ENCODE measurements at regions not wholly inside any gene's neighbourhood (a gene's known extent, or its start where the extent isn't known, plus 50 kb on each side); places are given as distances from the start of the nearest gene placed in this dataset.
"Not testable (repeated sequence)": the region's sequence is repeated elsewhere in the genome, so short reads cannot be mapped to it uniquely, and the experiment has no call there.

- DNase-seq (ENCODE audit: low read depth): not testable (repeated sequence)
Observed at GRCh38 chr5:148741766-148742165, 84.6 kb upstream of the ADRB2 start.

DNA sequence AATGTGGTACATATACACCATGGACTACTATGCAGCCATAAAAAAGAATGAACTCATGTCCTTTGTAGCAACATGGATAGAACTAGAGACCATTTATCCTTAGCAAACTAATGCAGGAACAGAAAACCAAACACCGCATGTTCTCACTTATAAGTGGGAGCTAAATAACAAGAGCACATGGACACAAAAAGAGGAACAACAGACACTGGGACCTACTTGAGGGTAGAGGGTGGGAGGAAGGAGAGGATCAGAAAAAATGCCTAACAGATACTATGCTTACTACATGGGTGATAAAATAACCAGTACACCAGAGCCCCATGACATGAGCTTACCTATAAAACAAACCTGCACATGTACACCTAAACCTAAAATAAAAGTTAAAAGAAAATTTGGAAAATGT, 82.0 kb upstream of the ADRB2 start:
- not testable (repeated sequence) for DNase-seq (ENCODE audit: low read depth)

- no peak for DNase-seq (ENCODE audit: low read depth)
Observed at GRCh38 chr5:148746826-148747535, 79.4 kb upstream of the ADRB2 start.

- DNase-seq (ENCODE audit: low read depth): no peak
Observed at GRCh38 chr5:148747536-148747906, 78.9 kb upstream of the ADRB2 start.

DNA sequence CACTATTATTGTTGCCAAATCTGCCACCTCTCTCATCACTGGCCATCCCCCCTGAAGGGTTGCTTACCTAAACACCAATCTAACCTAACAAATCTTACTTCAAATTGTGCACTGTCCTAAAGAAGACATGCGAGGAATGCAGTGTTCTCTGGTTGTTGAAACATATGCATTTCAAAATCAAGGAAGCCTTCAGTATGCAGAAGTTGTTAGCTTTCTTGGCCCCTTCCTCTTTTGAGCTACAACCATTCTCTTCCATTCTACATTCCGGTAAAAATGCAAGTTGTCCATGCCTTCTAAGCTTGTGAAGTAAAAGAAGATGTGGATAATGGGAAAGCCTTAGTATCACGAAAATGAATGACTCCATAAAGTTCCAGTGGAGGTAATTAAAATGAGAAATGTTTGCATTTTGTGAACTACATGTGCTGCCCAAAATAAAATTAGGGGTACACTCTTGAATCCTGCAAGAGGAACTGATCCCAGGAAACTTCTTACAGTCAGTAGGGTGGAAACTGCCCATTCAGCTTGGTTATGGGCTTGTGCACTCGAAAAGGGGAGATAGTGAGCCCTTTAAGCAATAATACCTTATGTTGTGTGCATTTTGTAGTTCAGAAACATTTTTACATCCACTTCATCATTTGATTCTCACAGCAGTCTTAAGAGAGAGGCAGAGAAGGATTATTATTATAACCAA, 77.6 kb upstream of the ADRB2 start:
- DNase-seq (ENCODE audit: low read depth): no peak

GRCh38 chr5:148750614-148751013, 75.8 kb upstream of the ADRB2 start:
- no peak for DNase-seq (ENCODE audit: low read depth)

- DNase-seq (ENCODE audit: low read depth): no peak
Observed at GRCh38 chr5:148751025-148751424, 75.4 kb upstream of the ADRB2 start.

GRCh38 chr5:148752375-148752774, 74.0 kb upstream of the ADRB2 start:
- DNase-seq (ENCODE audit: low read depth): not testable (repeated sequence)

DNA sequence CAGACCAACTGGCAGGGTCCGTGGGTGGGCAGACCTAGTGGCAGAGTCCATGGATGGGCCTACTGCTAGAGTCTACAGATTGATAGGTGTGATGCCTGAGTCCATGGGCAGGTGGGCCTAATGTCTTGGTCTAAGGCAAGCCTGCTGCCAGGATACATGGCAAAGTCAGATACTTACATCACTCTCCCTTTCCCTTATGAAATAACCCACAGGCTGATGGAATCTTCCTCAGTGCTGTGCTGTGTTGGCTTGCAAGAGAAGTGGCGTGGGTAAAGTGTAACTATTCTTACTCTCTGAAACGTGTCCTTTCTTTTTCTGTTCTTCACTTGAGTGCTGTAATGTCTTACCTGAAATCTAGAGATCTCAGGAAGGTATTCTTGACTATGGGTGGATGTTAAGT, 67.3 kb upstream of the ADRB2 start:
- no peak for DNase-seq (ENCODE audit: low read depth)

- no peak for DNase-seq (ENCODE audit: low read depth)
Observed at GRCh38 chr5:148760945-148761638, 65.3 kb upstream of the ADRB2 start.

- DNase-seq (ENCODE audit: low read depth): no peak
Observed at GRCh38 chr5:148763996-148764395, 62.4 kb upstream of the ADRB2 start.

DNA sequence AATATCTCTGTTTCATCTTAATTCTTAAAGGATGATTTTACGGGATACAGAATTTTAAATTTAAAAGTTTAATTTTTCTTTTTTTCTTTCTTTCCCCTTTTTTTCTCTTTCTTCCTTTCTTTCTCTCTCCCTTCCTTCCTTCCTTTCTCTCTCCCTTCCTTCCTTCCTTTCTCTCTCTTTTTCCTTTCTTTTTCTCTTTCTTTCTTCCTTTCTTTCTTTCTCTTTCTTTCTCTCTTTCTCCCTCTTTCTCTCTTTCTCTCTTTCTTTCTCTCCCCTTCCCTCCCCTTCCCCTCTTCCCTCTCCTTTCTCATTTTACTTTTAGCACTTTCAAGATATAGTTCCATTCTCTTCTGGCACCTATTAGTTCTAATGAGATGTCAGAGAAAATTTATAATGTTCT, 61.4 kb upstream of the ADRB2 start:
- DNase-seq (ENCODE audit: low read depth): no peak

GRCh38 chr5:148768806-148769415, 57.5 kb upstream of the ADRB2 start:
- DNase-seq (ENCODE audit: low read depth): no peak

DNA sequence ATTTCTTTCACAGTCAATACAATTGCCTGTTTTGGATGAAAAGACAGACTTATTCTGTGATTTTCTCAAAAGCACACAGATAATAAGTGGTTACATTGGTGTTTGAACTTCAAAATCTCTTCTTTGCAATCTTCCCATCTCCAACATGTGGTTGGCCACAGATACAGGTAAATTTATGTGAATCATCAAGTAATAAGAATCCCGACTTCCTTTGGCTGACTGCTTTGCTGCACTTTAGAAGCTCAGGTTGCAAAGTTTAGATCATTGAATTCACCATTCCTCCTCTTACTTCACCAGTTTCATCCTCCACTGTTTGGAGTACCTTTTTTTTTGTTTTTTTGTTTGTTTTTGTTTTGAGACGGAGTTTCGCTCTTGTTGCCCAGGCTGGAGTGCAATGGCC, 56.5 kb upstream of the ADRB2 start:
- no peak for DNase-seq (ENCODE audit: low read depth)

DNA sequence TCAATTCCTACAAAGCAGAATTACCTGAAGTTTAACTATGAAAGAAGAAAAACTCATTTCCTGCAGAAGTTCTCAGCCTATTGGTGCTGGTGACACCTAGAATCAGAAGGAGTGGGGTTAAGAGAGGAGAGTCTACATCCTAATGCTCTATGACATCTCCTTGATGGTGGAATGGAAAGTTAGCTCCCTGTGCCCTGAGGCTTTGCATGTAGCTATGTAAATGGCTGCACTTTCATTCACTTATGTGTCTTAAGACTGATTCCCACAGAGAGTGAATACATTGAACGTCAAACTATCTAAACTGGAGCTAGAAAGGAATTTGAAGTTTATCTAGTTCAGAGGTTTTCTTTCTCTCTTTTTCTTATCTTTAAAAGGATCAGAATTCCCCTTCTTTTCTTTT, 52.1 kb upstream of the ADRB2 start:
- DNase-seq (ENCODE audit: low read depth): no peak

DNA sequence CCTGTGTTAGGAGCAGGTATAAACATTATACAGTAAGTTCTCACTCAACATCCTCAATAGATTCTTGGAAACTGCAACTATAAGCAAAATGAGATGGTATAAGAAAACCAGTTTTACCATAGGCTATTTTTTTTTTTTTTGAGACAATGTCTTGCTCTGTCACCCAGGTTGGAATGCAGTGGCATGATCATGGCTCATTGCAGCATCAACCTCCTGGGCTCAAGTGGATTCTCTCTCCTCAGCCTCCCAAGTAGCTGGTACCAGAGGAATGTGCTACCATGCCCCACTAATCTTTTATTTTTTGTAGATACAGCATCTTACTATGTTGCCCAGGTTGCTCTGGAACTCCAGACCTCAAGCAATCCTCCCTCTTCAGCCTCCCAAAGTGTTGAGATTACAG, 50.1 kb upstream of the ADRB2 start:
- no peak for DNase-seq (ENCODE audit: low read depth)
